HEK293T (cell line): ENCODE measurements at regions not wholly inside any gene's neighbourhood (a gene's known extent, or its start where the extent isn't known, plus 50 kb on each side); places are given as distances from the start of the nearest gene placed in this dataset.

ENCODE experiments used
- FOXA1 ChIP-seq: fragments of 450-650 bp; IDR thresholded peaks from 2 replicates; pipeline ENCODE4 v1.6.1; 2016; ENCODE audit warnings: mild to moderate bottlenecking
- SP1 ChIP-seq: fragments of 450-650 bp; IDR thresholded peaks from 2 replicates; pipeline ENCODE4 v1.6.1; 2017

GRCh38 chr5:158172005-158172404, 313.1 kb upstream of the CLINT1 start:
- TF ChIP-seq SP1: no peak
- TF ChIP-seq FOXA1: no peak
